ENCODE measurements at regions not wholly inside any gene's neighbourhood (a gene's known extent, or its start where the extent isn't known, plus 50 kb on each side); places are given as distances from the start of the nearest gene placed in this dataset.
"Not testable (repeated sequence)": the region's sequence is repeated elsewhere in the genome, so short reads cannot be mapped to it uniquely, and the experiment has no call there.

GRCh38 chr14:89743828-89744227 lies 210.7 kb downstream of the EFCAB11 start:
- no peak for DNase-seq (ENCODE audit: low spot score)

- DNase-seq (ENCODE audit: low spot score) = no peak
Observed at GRCh38 chr14:89740241-89740640, 214.3 kb downstream of the EFCAB11 start.

DNA sequence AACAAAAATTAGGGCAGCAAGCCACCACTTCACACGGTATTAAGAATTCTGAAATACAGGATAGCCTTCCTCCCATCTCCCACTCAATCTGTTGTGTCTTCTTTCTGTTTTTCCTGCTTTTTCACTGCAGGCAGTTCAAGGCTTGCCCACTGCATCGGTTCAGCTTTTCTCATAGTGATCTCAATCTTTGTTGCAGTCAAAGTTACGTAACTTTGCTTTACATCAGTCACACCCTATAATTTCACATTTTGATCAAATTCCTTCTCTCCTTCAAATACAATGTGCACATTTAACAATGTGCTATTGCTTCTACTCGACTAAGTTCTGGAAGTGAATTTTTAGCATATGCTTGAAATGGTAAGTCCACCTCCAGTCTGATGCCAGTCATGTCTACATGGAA lies 217.6 kb downstream of the EFCAB11 start:
- no peak for DNase-seq (ENCODE audit: low spot score)

GRCh38 chr14:89731396-89731933 lies 223.1 kb downstream of the EFCAB11 start:
- DNase-seq (ENCODE audit: low spot score) = no peak

GRCh38 chr14:89730687-89731086 lies 223.8 kb downstream of the EFCAB11 start:
- DNase-seq (ENCODE audit: low spot score) = no peak

DNA sequence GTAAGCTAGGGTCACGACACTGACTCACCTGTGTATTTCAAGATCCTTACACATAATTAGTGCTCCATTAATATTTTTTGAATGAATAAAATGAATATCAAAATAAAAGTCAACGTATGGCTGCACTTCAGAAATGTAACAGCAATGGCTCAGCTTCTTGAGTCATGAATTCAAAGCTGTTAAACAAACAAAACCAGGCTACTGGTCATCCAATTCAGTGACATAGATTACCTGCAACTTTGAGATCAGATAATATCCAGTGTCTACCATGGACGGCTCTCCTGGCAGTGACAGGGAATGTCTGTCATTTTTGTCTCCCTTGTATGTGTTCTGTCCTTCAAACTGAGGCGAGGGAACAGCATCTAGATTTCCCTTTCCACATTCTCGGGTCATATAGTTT lies 225.6 kb downstream of the EFCAB11 start:
- no peak for DNase-seq (ENCODE audit: low spot score)

DNA sequence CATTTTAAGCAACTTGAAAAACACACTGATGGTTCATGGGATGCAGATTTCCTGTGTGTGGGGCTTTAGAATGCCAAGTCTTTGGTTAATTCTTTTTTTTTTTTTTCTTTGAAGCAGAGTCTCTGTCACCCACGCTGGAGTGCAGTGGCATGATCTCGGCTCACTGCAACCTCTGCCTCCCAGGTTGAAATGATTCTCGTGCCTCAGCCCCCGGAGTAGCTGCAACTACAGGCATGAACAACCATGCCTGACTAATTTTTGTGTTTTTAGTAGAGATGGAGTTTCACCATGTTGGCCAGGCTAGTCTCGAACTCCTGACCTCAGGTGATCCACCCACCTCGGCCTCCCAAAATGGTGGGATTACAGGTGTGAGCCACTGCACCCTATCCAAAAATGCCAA lies 228.3 kb downstream of the EFCAB11 start:
- DNase-seq (ENCODE audit: low spot score) = not testable (repeated sequence)

DNA sequence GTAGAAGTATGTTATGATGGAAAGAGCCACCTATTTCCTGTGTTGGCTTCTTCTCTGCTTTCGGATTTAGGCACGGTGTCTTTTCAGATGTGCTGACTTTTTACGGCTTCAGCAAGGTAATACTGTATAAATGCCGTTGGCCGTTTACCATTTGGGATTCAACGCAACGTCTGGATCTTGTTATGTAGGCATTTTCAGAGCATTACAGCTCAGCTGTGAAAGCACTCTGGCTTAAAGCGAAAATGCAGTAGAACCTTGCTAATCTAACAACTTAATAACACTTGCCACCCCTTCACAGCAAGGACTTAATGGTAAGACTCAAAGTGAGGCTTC lies 229.9 kb downstream of the EFCAB11 start:
- no peak for DNase-seq (ENCODE audit: low spot score)

DNA sequence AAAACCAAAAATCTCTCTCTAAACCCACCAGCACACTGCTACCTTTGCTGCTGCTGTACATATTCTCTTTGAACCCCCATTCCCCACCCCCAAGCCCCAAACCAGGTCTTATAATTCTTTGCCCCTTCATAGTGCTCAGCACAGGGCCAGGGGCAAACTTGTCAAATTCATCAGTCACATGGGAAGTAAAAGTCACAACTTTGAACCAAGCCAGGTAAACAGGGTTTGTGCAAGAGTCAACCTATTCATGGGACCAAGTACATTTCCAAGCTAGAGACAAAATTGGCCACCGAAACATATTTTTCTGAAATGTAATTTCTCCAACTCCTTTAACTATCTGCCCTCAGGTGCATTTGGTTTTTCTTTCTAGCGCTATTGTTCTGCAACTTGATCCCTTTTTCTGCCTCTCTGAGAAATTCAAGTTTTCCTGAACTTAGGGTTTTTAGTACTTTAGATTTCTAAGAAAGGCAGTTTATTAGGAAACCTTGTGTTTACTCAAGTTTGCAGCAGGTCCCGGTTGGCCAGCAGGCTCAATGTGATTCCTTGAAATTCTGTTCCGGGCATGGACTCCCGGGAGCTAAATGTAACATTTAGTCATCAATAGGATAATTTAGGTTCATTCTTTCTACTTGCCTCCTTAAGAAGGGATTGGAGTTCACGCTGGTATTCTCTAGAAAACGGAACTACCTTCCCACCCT lies 230.5 kb downstream of the EFCAB11 start:
- DNase-seq (ENCODE audit: low spot score) = peak; percentile 25

DNA sequence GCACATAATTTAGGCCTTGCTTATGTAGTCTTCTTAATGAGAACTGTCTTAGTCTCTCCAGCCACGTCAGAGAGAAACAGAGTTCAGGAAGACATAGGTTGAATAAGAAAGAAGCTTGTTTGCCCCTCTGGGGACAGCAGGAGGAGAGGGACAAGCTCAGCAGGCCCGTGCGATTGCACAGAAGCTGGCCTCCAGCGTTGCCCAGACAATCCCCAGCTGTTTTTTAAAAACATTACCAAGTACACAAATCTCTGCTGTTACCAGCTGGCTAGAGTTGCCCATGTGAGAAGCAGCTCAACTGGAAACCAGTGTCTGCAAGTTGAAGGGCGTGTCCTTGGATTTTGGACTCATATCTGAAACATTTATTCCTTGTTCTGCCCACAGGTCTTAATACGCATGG lies 232.6 kb downstream of the EFCAB11 start:
- no peak for DNase-seq (ENCODE audit: low spot score)

GRCh38 chr14:89720741-89721729 lies 233.5 kb downstream of the EFCAB11 start:
- DNase-seq (ENCODE audit: low spot score) = peak; percentile 13

DNA sequence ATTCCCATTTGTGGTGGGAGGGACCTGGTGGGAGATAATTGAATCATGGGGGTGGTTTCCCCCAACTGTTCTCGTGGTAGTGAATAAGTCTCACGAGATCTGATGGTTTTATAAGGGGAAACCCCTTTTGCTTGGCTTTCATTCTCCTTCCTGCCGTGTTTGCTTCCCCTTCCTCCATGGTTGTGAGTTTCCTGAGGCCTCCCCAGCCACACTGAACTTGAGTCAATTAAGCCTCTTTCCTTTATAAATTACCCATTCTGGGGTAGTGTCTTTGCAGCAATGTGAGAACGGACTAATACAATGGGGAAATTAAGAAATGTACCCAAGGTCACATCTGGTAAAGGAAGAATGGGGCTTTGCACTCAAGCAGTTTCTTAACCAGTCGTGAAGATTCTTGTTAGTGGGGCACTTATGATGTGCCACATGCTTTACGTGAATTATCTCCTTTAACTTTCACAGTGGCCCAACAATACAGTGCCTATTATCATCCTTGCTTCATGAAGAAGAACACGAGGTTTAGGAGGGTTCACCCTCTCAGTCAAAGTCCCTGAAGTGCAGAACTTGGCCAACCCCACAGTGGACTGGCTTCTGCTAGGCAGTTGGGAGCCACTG lies 234.3 kb downstream of the EFCAB11 start:
- no peak for DNase-seq (ENCODE audit: low spot score)

DNA sequence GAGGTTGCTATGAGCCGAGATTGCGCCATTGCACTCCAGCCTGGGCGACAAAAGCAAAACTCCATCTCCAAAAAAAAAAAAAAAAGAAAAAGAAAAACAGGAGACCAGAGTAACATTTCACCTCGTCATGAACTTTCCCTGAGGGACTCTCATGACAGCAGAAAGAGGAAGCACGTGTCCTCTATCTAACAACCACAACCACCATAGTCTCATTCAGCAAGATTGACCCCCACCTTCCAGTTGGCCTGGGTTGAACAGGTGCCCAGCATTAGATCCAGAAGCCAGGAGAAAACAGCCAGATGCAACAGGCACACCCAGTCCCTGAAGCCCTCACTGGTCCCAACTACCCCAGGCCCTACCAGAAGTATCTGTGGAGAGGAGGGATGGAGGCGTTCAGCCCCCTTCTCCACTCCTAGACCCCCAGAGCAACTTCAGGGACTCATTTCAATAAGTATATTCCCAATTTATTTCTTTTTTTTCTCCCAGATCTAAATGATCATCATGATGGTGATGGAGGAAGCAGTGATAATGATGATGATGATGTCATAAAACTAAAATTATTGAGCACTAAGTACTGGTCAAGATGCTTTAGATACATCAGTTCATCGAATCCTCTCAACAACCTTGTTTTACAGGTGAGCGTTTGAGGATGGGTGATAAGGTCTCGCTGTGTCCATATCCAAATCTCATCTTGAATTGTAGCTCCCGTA lies 235.0 kb downstream of the EFCAB11 start:
- no peak for DNase-seq (ENCODE audit: low spot score)

GRCh38 chr14:89708982-89709625 lies 245.4 kb downstream of the EFCAB11 start:
- DNase-seq (ENCODE audit: low spot score) = no peak

- DNase-seq (ENCODE audit: low spot score) = no peak
Observed at GRCh38 chr14:89707086-89707485, 247.4 kb downstream of the EFCAB11 start.

DNA sequence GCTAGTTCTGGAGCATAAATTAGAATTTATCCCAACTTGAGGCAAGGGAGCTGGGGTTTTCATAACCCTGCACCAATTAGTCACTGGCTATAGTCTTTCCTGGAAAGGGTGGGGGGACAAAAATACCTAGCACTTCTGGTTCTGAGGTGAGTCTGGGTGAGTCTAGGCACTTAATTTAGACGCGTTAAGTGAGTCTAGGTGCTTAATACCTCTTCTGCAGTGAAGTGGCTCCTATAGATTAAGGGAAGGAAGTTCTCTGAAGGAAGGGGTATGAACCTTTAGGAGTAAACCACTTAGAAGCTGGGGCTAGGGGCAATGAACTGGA lies 251.7 kb downstream of the EFCAB11 start:
- DNase-seq (ENCODE audit: low spot score) = no peak

DNA sequence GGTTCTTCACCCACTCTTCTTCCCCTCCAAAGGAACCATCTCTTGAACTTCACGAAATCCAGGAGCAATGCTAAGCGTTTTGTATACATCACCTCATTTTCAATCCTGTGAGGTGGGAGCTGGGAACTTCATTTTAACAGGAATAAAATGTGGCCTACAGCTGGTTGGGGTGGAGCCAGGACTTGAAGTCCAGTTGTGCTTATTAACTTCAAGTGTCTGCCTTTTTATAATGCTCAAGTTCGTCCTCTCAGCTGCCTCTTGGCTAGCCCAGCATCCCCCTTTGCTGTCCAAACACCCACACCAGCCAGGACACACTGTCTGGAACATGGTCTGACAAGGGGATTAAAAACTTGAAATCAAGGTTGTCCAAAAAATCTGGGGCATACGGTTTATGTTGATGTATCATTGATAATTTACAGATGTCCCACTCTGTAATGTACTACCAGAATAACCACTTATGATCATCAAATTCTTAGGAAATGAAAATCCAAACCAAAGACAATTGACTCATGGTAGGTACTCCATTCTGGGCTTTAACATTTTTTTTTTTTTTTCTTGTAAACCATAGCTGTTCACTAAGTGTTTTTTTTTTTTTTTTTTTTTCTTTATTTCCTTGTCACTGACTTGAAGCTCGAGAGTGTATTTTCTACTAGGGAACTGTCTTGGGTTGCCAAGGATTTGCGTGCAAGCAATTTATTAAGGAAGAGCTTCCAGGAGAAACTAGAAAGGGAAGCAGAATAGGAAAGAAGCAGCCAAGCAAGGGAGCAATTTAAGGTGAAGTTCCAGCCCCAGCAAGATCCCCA lies 252.3 kb downstream of the EFCAB11 start:
- peak; percentile 62 for DNase-seq (ENCODE audit: low spot score)

GRCh38 chr14:89701211-89702043 lies 253.1 kb downstream of the EFCAB11 start:
- peak; percentile 98 for DNase-seq (ENCODE audit: low spot score)

- DNase-seq (ENCODE audit: low spot score) = no peak
Observed at GRCh38 chr14:89700801-89701200, 253.7 kb downstream of the EFCAB11 start.

GRCh38 chr14:89699071-89699470 lies 255.5 kb downstream of the EFCAB11 start:
- no peak for DNase-seq (ENCODE audit: low spot score)
